ENCODE measurements at regions not wholly inside any gene's neighbourhood (a gene's known extent, or its start where the extent isn't known, plus 50 kb on each side); places are given as distances from the start of the nearest gene placed in this dataset.

DNA sequence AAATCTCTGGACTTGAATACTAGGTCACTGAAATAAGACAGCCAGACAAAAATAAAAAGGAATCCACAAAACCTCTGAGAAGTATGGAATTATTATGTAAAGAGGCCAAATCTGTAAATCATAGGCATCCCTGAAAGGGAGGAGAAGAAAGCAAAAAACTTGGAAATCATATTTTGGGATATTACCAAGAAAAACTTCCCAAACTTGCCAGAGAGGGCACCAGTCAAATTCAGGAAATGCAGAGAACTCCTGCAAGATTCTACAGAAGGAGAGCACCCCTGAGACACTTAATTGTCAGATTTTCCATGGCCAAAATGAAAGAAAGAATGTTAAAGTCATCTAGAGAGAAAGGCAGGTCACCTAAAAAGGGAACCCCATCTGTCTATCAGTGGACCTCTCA lies 862.3 kb upstream of the PRMT6 start:
- TF ChIP-seq, protein P1, sequence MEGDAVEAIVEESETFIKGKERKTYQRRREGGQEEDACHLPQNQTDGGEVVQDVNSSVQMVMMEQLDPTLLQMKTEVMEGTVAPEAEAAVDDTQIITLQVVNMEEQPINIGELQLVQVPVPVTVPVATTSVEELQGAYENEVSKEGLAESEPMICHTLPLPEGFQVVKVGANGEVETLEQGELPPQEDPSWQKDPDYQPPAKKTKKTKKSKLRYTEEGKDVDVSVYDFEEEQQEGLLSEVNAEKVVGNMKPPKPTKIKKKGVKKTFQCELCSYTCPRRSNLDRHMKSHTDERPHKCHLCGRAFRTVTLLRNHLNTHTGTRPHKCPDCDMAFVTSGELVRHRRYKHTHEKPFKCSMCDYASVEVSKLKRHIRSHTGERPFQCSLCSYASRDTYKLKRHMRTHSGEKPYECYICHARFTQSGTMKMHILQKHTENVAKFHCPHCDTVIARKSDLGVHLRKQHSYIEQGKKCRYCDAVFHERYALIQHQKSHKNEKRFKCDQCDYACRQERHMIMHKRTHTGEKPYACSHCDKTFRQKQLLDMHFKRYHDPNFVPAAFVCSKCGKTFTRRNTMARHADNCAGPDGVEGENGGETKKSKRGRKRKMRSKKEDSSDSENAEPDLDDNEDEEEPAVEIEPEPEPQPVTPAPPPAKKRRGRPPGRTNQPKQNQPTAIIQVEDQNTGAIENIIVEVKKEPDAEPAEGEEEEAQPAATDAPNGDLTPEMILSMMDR (IDR thresholded peaks at IDR 0.05; ENCODE audit: borderline replicate concordance, control extremely low read depth, extremely low read depth, insufficient read depth, missing control alignments), result no peak
- in situ Hi-C loops (cut with MboI; ENCODE audit: low sequenced_read_pairs, unreplicated experiment), result no loop called here
- DNase-seq (ENCODE audit: low spot score), result no peak

DNA sequence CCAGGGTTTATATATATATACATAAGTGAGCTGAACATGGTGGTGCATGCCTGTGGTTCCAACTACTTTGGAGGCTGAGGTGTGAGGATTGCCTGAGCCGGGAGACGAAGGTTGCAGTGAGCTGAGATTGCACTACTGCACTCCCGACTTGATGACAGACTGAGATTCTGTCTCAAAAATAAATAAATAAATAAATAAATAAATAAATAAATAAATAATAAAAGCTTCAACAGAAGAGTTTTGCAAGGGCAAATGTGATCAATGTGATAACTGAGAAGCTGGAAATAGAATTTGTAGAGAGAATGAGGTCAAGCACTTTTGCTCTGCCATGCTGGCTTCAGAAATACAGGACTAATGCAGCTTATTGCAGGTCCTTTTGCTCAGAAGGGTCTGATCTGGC lies 855.8 kb upstream of the PRMT6 start:
- in situ Hi-C loops (cut with MboI; ENCODE audit: low sequenced_read_pairs, unreplicated experiment), result no loop called here
- TF ChIP-seq, protein P1 (IDR thresholded peaks at IDR 0.05; ENCODE audit: borderline replicate concordance, control extremely low read depth, extremely low read depth, insufficient read depth, missing control alignments), result no peak
- DNase-seq (ENCODE audit: low spot score), result no peak

DNA sequence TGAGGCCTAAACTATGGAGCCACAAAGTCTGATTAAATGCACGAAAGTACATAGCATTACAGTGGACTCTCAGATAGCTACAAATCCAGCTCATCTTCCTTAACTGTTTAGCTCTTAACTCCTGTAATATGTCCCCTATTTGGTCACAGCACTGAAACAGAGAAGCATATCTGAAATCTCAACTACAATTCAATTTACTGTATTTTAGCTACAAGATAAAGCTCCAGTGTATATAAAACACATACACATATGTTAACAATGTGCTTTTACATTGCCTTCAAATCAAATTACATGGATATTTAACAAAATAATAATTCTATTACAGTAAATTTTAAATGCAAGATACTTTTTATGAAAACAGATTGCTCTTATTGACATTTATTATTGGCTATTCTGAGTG lies 849.3 kb upstream of the PRMT6 start:
- no peak for DNase-seq (ENCODE audit: low spot score)
- in situ Hi-C loops (cut with MboI; ENCODE audit: low sequenced_read_pairs, unreplicated experiment), result no loop called here

DNA sequence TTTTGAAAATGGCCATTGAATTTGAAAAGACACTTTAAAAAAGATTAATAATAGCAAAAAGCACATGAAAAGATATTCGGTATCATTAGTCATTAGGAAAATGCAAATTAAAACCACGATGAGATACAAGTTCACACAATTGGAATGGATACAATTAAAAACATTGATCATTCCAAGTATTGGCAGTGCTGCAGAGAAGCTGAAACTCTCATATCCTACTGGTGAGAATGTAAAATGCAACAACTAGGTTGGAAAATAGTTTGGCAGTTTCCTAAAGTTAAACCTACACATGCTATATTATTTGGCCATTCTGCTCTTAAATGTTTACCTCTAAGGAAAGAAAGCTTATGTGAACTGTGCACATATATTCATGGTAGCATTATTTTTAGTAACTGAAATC lies 838.7 kb upstream of the PRMT6 start:
- in situ Hi-C loops (cut with MboI; ENCODE audit: low sequenced_read_pairs, unreplicated experiment), result no loop called here
- TF ChIP-seq, protein P1 (IDR thresholded peaks at IDR 0.05; ENCODE audit: borderline replicate concordance, control extremely low read depth, extremely low read depth, insufficient read depth, missing control alignments), result no peak
- no peak for DNase-seq (ENCODE audit: low spot score)

More for the DNA sequence above, 849.3 kb upstream of the PRMT6 start:
- TF ChIP-seq, protein P1 (IDR thresholded peaks at IDR 0.05; ENCODE audit: borderline replicate concordance, control extremely low read depth, extremely low read depth, insufficient read depth, missing control alignments), result no peak

DNA sequence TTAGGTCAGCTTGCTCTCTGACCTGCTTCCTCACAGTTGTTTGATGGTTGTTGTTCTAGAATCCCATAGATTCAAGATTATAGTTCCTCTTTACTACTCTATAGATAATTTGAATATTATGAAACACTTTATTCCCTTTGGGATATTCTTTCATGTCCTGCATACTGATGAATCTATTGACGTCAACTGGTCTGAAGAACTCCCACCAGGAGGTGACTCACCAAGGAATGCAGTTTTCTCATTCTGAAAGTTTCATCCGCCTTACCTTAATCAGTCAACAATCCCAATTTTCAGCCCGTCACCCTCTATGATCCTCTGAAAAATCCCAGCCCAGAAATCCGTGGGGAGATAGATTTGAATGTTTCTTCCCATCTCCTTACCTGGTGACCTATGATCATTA lies 834.1 kb upstream of the PRMT6 start:
- in situ Hi-C loops (cut with MboI; ENCODE audit: low sequenced_read_pairs, unreplicated experiment), result no loop called here
- TF ChIP-seq, protein P1 (IDR thresholded peaks at IDR 0.05; ENCODE audit: borderline replicate concordance, control extremely low read depth, extremely low read depth, insufficient read depth, missing control alignments), result no peak
- no peak for DNase-seq (ENCODE audit: low spot score)

DNA sequence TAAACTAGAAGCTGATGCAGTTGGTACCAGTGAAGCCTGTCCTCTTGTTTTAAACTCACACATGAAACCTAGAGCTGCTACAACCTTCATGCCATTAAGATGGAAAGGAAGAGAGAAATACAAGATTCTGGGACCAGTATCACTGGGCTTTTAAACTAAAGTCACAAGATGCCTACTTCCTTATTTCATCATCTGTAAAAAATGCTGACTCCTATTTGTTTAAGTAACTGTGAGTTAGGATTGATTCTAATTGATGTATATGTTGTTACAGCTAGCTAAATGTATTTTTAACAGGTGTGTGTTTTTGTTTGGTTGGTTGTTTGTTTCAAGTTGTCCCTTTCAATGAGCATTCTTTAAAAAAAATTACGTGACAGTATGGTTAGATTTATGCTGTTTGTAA lies 833.3 kb upstream of the PRMT6 start:
- in situ Hi-C loops (cut with MboI; ENCODE audit: low sequenced_read_pairs, unreplicated experiment), result no loop called here
- TF ChIP-seq, protein P1 (IDR thresholded peaks at IDR 0.05; ENCODE audit: borderline replicate concordance, control extremely low read depth, extremely low read depth, insufficient read depth, missing control alignments), result no peak
- no peak for DNase-seq (ENCODE audit: low spot score)

DNA sequence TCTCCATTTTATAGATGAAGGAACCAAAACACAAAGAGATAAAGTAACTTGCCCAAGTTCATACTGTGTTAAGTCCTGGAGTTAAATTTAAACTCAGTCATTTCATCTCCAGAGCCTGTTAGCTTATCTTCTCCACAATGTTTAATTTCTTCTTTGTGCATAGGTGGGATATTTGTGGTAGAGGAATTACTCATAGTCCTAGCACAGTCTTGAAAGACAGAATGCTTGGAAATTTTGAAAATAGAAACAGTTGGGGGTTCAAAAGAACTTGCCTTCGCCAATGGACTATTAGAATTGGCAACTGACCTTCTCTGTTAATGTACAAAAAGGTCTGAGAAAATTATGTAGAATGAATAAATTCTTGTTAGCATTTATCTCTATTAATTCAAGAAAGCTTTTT lies 832.0 kb upstream of the PRMT6 start:
- TF ChIP-seq, protein P1 (IDR thresholded peaks at IDR 0.05; ENCODE audit: borderline replicate concordance, control extremely low read depth, extremely low read depth, insufficient read depth, missing control alignments), result no peak
- DNase-seq (ENCODE audit: low spot score), result no peak
- in situ Hi-C loops (cut with MboI; ENCODE audit: low sequenced_read_pairs, unreplicated experiment), result no loop called here

Data from GM13976 (cell line).